ENCODE measurements at regions not wholly inside any gene's neighbourhood (a gene's known extent, or its start where the extent isn't known, plus 50 kb on each side); places are given as distances from the start of the nearest gene placed in this dataset.

DNA sequence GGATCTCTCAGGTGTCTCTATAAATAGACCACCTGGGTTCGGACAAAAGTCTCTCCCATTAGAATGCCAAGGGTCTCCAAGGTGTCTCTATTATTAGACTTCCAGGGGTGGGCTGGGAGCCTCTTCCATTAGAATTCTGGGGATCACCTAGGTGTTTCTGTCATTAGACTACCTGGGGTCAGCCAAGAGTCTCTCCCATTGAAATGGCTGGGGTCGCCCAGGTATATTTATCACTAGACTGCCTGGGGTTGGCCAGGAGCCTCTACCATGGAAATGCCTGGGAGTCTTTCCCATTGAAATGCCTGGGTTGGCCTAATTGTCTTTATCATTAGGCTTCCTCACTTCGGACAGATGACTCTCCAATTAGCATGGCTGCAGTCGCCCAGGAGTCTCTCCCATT is 1565.5 kb downstream of the UQCRFS1 start:
- ATAC-seq (ENCODE audit: low read depth) (no peak), DNase-seq (no peak)
- TF ChIP-seq, protein P1, sequence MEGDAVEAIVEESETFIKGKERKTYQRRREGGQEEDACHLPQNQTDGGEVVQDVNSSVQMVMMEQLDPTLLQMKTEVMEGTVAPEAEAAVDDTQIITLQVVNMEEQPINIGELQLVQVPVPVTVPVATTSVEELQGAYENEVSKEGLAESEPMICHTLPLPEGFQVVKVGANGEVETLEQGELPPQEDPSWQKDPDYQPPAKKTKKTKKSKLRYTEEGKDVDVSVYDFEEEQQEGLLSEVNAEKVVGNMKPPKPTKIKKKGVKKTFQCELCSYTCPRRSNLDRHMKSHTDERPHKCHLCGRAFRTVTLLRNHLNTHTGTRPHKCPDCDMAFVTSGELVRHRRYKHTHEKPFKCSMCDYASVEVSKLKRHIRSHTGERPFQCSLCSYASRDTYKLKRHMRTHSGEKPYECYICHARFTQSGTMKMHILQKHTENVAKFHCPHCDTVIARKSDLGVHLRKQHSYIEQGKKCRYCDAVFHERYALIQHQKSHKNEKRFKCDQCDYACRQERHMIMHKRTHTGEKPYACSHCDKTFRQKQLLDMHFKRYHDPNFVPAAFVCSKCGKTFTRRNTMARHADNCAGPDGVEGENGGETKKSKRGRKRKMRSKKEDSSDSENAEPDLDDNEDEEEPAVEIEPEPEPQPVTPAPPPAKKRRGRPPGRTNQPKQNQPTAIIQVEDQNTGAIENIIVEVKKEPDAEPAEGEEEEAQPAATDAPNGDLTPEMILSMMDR (IDR thresholded peaks at IDR 0.05), result no peak
- H3K4me3 Mint-ChIP-seq, result no peak overlapping the region
- H3K36me3 Mint-ChIP-seq (ENCODE audit: low read depth), result no peaks in the 10 kb centered on the region
- ChIA-PET CTCF (no interaction called here), POLR2A (no interaction called here)
- no peak overlapping the region for H3K27ac Mint-ChIP-seq
- no peaks in the 10 kb centered on the region for H3K4me1 Mint-ChIP-seq
- H3K9me3 Mint-ChIP-seq, result peaks cover 8% of the 10 kb centered on the region
- no peaks in the 10 kb centered on the region for H3K27me3 Mint-ChIP-seq
- intact Hi-C loops (cut with micrococcal nuclease), result no loop called here

DNA sequence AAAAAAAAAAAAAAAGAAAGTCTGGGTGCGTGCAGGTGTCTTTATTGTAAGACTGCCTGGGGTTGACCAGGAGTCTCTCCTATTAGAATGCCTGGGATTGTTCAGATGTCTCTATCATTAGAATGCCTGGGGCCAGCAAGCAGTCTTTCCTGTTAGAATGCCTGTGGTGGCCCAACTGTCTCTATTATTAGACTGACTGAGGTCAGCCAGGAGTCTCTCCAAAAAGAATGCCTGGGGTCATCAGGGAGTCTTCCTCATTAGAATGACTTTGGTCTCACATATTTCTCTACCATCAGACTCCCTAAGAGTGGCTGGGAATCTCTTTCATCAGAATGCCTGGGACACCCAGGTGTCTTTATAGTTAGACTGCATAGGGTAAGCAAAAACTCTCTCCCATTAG is 1577.5 kb downstream of the UQCRFS1 start:
- Mint-ChIP-seq H3K27me3 (no peaks in the 10 kb centered on the region), H3K4me1 (no peaks in the 10 kb centered on the region), H3K4me3 (no peak overlapping the region), H3K9me3 (peaks cover 24% of the 10 kb centered on the region), H3K36me3 (ENCODE audit: low read depth) (no peaks in the 10 kb centered on the region), H3K27ac (no peak overlapping the region)
- ATAC-seq (ENCODE audit: low read depth), result no peak
- no peak for DNase-seq
- ChIA-PET CTCF (no interaction called here), POLR2A (no interaction called here)
- intact Hi-C loops (cut with micrococcal nuclease), result no loop called here
- TF ChIP-seq, protein P1 (IDR thresholded peaks at IDR 0.05), result no peak

DNA sequence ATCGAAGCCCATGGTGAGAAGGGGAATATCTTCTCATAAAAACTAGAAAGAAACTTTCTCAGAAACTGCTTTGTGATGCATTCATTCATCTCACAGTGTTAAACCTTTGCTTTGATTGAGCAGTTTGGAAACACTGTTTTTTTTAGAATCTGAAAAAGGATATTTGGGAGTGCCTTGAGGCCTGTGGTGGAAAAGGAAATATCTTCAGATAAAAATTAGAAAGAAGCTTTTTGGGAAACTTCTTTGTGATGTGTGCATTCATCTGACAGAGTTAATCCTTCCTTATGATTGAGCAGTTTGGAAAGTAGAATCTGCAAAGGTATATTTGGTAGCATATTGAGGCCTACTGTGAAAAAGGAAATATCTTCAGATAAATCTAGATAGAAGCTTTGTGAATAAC is 1594.9 kb downstream of the UQCRFS1 start:
- TF ChIP-seq, protein P1 (IDR thresholded peaks at IDR 0.05), result no peak

DNA sequence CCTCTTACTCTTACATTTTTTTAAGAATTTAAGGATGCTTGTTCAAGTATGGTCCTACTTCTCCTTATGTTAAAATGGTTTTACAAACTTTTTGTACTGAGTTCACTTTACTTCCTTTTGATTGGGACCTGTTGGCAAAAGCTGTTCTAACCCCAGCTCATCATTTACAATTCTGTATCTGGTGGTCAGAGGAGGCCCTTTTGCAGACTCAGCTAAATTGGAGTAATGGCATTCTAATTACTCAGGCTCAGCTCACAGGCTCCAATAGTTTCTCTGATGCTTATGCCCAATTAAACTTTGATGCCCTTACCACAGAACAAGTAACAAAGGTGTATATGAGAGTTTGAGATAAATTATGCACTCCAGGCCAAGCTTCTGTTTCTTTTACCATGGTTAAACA is 1632.0 kb downstream of the UQCRFS1 start:
- TF ChIP-seq, protein P1 (IDR thresholded peaks at IDR 0.05), result no peak
- Mint-ChIP-seq H3K27me3 (no peaks in the 10 kb centered on the region), H3K4me1 (no peaks in the 10 kb centered on the region), H3K36me3 (ENCODE audit: low read depth) (no peaks in the 10 kb centered on the region), H3K4me3 (no peak overlapping the region), H3K9me3 (peaks cover 35% of the 10 kb centered on the region), H3K27ac (no peak overlapping the region)
- POLR2A ChIA-PET, result no interaction called here
- DNase-seq (no peak), ATAC-seq (ENCODE audit: low read depth) (no peak)
- CTCF ChIA-PET, result no interaction called here
- intact Hi-C loops (cut with micrococcal nuclease), result no loop called here

More for the DNA sequence above, 1594.9 kb downstream of the UQCRFS1 start:
- Mint-ChIP-seq H3K9me3 (peaks cover 55% of the 10 kb centered on the region), H3K36me3 (ENCODE audit: low read depth) (peaks cover 5% of the 10 kb centered on the region), H3K4me3 (no peak overlapping the region), H3K4me1 (no peaks in the 10 kb centered on the region), H3K27me3 (no peaks in the 10 kb centered on the region), H3K27ac (no peak overlapping the region)
- CTCF ChIA-PET, result no interaction called here
- ATAC-seq (ENCODE audit: low read depth) (no peak), DNase-seq (no peak)
- POLR2A ChIA-PET, result no interaction called here
- intact Hi-C loops (cut with micrococcal nuclease), result no loop called here
